GM11168 (cell line): ENCODE measurements at regions not wholly inside any gene's neighbourhood (a gene's known extent, or its start where the extent isn't known, plus 50 kb on each side); places are given as distances from the start of the nearest gene placed in this dataset.

Experiments used
- in situ Hi-C: fragments of 300-500 bp; cut with MboI; formaldehyde crosslinking; loops from one replicate; pipeline ENCODE4 v1.12.0; 2022; ENCODE audit warnings: low sequenced_read_pairs; ENCODE audit not compliant: unreplicated experiment

DNA sequence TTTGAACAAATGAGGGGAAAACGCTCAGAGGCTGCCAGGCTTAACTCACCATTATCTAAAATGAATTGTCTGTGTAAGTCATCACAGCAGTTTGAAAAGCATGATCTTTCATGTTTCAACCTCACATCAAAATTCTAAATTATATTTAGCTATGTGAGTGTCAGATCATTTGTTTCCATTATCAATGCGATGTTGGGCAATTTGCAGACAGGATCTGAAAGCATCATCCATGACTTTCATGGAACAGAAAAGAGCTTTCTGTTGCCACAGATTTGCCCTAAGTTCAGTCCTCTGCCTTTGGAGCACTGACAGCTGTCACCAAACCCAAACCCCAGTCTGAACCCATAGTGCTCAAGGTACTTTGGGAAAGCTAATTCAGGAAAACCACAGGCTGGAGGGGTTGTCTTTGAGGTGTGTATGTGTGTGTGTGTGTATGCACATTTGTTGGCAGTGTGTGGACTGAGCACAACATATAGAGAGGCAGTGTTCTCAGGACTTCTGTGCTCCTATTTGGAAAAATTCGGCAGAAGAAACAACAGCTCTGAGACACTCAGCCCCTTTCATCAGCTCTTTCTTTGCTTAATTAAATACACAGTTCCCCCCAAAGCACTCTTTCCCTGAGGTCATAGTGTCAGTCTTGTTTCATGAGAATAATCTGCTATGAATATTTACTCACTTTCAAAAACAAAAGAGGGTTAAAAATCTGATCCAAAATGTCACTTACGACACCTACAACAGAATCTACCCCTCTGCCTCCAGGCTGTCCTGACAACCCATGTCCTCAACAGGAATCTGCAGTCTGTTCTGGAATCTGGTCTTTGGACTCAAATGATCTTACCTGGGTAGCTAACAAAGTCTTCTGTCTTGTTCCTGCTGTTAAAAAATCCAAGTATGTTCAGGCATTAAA lies 188.5 kb upstream of the KLF14 start:
- in situ Hi-C loops, result no loop called here

DNA sequence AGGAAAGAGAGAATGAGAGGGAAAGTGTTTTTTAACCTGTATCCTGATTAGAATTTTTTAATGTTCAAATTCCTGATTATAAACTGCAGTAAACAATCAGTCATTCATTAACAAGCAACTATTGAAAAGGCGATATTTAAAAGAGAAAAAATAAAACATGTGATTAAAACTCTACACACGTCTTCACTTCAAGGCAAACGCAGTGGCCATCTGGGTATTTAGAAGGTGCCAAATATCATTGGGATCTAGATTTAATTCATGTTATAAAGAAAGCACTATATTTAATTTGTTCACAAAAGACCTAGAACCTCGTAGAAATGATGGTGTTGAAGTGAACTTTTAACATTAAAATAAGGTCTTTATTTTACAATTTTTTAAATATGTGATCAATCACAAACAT lies 189.4 kb upstream of the KLF14 start:
- in situ Hi-C loops, result no loop called here

DNA sequence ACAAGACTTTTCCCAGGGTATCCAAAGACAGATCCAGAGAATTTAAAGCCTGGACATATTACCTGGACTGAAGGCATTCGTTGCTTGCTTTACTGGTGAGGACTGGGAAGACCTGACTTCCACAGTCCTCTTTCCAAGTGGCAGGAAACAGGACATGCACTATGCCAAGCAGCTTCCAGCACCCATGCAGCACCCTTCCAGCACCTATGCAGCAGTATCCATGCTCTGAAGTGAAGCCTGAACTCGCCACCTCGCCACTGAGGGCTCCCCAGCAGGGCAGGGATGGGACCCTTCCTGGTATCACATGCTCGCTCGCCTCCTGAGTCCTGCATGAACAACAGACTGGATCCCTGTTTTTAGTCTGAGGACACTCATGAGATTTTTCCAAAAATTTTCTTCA lies 189.9 kb upstream of the KLF14 start:
- in situ Hi-C loops, result no loop called here

DNA sequence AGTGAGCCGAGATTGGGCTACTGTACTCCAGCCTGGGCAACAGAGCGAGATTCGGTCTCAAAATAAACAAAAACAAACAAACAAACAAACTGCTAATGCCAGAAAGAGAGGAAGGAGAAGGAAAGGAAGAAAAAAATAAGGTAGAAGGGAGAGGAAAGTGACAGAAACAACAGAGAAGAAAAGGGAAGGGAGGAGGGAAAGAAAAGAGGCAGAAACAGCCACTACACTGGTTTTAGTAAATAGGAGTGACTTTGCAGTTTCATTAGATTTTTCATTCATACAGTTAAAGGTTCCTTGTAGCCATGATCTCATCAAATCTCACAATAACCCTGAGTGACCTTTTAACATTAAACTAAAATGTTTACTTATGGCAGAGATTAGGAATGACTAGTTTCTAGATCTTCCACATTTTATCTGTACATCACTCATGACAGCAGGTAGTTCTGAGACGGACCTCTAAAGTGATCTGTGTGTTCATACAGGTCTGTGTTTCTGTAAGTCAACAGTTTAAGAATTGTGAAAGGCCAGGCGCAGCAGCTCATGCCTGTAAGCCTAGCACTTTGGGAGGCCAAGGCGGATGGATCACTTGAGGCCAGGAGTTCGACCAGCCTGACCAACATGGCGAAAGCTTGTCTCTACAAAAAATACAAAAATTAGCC lies 191.3 kb upstream of the KLF14 start:
- in situ Hi-C loops, result no loop called here

DNA sequence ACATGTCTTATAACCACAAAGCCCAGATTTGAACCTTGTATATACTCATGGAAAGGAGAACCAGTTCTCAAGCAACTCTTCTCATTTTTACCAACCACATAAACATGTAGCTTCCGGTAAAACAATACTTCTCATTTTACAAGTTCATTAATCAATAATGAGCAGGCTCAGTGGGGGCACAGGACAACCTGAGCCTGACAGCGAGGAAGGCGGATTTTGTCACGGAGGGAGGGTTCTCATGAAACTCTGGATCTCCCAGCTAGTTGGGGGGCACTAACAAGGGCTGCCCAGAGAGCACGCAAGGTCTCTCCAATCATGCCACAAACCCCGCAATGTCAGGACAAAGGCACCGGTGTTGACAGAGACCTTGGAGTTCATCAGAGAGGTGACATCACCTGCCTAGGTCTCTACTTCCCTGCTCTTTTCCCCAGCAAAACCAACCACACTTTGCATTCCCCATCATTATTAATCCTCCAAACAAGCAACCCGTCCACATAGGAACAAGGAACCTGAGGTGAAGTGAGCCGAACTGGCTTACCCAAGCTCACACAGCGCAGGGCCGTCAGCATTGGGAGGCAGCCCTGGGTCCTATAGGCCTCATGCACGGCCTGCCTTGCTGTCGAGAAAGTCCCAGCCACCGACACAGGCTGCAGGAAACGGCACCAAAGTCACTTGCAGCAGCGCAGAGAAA lies 192.1 kb upstream of the KLF14 start:
- in situ Hi-C loops, result no loop called here

DNA sequence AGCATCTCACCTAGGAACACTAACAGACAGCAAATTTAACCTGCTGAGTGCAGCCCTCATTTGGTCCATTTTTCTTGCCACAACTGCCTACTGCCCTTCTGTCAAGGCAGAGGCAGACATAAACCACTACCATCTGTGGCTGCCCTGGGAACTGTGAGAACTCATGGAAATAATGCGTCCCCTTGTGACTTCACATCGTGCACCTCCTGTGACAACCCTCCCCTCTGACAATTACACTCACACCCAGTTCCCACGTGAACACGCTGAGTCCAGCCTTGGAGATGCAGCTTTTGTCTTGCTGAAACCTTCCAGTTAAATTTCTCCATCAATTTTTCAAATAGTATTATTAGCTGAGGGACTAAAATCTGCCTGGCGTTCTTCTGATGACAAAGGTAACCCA lies 193.1 kb upstream of the KLF14 start:
- in situ Hi-C loops, result no loop called here

DNA sequence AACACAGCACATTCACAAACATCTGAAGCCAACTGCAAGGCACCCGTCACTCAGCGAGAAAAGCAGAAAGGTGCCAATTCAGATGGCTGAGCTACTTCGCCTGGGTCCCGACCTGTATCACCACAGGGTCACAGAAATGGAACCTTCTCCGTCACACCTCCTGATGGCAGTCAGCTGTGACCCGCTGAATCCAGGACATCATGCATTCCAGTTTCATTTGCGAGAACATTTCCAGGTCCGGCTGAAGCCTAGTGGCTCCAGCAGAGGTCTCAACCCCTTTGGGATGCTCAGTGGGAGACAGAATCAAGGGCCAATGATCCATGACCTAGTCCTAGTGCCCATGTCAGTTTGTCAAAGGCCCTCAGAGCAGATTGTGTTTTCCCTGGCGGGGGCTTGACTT lies 193.6 kb upstream of the KLF14 start:
- in situ Hi-C loops, result no loop called here

DNA sequence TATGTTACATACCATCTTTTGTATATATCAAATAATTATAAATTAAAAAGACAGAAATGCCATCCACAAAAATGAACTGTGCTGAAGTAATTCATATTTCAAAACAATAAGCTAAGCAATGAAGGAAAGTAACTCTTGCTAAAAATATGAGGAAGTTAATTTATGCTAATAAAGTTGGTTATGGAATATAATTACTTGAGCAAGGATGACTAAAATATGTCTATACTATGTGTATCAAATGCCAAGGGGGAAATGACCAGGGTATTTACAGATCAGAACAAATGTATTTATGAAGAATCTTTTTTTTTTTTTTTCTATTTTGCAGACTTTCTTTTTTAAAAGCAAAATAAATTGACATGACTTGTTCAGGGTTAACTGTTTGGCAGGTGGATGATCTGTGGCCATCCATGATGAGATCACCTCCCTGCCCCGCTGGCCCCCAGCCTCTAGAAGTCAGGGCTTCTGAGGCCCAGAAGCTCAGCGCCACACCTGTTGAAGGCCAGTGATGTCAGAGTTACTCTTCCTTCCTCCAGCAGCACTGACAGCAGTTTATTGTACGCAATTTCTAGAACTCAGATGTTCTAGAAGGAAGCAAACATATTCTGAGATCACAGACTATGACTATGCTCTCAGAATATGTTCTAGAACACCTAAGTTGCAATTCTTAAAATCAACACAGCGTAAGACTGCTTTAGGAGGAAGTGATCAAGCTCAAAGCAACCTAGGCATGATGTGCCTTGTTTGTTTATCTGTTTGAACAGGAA lies 196.1 kb upstream of the KLF14 start:
- in situ Hi-C loops, result no loop called here

DNA sequence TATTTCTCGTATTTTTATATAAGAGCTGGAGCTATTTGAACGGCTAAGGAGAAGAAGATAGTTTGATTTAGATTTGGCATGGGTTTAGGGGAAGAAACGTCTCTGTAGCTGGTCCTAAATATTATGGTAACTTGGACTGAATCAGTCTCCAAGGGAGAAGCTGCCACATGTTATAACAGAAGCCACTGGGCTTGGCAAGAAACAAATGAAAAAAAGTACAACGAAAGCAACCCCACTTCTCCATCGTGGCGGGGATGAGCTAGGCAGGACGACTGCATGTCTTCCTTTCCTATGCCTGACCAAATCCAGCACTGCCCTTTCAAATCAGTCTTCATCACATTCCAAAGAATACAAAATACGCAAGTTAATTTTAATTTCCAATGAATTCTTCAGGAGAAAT lies 196.7 kb upstream of the KLF14 start:
- in situ Hi-C loops, result no loop called here

DNA sequence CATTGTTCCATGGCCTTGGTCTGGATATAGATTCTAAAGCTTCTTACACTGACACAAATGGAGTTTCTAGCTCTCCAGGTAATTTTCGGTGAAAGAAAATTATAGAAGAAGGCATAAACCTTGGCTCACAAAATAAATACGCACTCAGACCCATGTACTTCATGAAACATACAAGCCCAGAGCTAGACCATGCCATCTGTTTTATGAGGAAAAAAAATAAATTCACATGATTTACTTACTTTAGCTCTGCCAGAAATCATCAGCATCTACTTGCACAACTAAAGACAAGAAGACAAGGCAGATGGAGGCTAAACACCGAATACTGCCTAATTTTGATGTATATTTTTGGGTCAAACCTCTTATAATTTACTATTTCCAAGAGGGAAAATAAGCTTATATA lies 197.4 kb upstream of the KLF14 start:
- in situ Hi-C loops, result no loop called here

DNA sequence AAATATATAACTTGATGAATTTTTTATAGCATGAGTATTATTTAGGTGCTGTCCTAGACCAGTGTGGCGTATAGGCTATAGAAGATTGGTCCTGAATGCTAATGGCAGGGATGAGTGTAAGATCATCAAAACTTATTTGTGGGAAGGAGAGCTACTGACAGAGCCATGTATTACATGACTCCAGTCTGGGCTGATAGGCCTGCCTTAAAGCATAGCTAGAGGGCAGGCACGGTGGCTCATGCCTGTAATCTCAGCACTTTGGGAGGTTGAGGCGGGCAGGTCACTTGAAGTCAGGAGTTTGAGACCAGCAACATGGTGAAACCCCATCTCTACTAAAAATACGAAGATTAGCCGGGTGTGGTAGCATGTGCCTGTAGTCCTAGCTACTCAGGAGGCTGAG lies 198.1 kb upstream of the KLF14 start:
- in situ Hi-C loops, result no loop called here

DNA sequence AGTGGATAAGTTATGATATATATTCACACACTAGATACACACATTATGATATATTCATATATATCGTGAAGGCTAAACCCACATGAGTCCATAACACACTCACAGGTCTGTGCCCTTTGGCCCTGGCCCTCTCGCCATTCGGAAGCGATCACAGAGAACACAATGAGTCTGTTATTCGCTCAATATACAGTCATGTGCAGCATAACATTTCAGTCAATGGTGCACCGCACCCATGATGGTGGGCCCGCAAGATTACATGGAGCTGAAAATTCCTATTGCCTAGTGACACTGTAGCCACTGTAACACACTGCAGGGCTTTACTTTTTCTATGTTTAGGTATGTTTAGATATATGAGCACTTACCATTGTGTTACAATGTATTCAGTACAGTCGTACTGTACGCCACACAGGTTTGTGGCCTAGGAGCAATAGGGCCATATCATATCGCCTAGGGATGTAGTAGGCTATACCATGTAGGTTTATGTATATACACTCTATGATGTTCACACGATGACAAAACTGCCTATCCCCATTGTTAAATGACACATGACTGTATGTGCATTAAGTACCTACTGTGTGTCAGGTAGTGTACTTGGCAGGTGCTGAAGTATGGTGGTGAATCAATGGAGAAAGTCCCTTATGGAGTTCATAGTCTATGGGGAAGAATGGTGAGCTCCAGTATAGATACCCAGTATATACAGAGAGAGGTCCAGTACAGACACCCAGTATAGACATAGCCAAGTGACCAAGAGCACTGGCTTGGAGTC lies 198.8 kb upstream of the KLF14 start:
- in situ Hi-C loops, result no loop called here

DNA sequence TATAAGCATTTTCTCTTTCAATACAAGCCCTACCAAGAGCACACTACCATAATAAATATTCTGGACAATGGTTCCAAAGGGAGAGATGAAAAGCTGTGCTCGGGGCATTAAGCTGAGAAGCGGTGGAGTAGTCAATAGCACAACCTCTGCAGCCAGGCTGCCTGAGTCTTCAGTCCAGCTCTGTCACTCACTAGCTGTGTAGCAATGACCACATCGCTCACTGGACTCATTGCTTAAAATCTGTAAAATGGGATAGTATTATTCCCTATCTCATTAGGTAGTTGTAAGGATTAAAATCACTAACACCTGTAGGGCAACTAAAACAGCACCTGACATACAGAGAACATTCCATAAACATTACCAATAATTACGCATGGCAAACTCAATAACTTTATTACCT lies 199.9 kb upstream of the KLF14 start:
- in situ Hi-C loops, result no loop called here

DNA sequence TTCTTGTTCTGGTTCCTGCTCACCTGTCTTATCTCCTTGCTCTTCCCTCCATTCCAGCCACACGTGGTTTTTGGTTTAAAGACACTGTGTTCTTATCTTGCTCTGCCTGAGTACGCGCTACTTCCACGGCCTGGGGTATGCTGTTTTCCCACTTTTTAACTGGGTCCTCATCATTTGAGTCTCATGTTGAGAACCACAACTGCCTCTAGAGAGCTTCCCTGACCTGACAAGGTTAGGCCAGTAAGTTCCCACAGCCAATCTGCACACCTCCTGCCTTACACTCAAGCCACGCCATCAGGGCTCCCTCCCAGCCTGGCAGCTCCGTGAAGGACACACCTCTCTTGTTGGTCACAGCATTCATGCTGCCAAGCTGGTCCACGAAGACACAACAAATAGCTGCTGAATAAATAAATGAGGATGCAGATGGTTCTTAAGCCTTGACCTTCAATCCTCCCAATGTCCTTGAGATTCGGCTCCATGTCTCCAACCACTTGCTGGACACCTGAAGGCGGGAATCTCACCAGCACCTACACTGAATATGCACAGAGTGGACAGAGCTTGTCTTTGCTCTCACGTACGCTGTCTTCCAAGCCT lies 201.7 kb upstream of the KLF14 start:
- in situ Hi-C loops, result no loop called here

DNA sequence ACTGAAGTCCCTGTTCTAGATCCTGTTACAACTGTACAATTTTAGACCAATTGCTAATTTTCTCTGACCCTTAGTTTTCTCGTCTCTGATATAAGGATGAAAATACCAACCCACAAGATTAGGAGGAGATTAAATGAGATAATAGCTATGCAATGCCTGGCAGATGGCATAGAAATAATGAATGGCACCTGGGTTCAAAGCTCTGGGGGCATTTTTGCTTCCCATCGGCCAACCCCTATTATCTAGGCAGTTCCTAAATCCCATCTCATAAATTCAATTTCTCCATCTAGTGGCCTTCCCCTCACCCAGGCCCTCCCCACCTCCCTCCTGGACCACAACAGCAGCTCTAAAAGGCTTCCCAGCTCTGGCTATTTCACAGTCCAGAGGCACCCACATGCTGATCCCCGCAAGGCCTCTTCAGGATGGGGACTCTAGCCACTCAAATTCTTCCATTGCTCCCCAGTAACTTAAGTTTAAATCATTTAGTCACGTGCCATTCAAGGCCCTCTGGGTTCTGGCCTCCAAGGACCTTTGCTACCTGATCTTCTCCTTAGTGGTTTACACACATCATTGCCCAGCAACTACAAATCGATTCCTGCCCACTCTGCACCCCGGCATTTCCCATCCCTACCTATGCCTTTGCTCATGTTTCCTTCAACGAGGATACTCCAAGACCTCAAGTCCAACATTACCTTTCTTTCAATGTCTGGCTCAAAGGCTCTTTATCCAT lies 202.4 kb upstream of the KLF14 start:
- in situ Hi-C loops, result no loop called here

DNA sequence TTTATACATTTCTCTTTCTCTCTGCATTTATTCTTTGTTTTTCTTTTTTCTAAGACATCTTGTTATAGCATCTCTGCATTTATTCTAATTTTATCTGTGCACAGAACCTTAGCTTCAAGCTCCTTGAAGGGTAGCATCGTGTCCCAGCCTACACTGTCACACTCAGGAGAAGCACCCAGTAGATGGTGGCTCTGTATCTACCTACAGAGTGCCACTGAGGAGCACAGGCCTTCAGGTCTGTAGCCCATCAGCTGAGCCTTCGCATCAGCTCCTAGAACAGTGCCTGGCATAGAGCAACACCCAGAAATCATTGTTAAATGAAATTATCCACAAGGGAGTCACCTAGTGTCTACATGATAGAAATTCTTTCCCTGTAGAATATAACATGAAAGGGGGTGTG lies 203.0 kb upstream of the KLF14 start:
- in situ Hi-C loops, result no loop called here

DNA sequence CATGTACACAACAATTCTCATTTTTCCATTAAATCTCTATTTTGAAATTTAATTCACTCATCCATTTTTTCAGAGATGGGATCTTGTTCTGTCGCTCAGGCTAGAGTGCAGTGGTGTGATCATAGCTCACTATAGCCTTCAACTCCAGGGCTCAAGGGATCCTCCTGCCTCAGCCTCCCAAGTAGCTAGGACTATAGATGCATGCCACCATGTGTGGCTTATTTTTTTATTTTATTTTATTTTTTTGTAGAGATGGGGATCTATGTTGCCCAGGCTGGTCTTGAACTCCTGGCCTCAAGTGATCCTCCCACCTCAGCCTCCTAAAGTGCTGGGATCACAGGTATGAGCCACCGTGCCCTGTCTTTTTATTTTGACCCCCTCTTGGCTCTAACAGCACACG lies 203.8 kb upstream of the KLF14 start:
- in situ Hi-C loops, result no loop called here

DNA sequence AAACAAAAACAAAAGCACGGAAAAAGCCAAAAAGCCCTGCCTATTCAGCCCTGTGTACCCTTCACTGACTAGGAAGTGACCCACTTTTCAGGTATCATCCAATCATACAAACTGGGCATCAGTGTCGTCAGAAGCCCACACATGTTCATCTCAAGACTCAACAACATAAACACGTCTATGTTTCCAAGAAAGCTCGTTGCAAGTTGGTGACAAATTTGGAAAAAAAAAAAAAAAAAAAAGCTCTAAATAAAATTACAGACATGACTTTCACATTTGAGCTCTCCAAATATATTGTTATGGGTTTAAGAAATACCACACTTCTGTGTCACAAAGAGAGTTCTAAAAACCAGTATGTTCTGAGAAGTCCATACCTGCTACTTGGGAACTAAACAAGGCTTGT lies 204.7 kb upstream of the KLF14 start:
- in situ Hi-C loops, result no loop called here
